ENCODE measurements at regions not wholly inside any gene's neighbourhood (a gene's known extent, or its start where the extent isn't known, plus 50 kb on each side); places are given as distances from the start of the nearest gene placed in this dataset.

GRCh38 chr12:75641031-75641780 is 129.8 kb upstream of the KRR1 start:
- FAIRE-seq: no peak
- ATAC-seq: peak; percentile 79 to 81; a peak in 5 of 6 replicates
- peak overlapping the region; percentile 26 to 77 for H3K27ac ChIP-seq
- H3K4me1 ChIP-seq: peaks cover 18% of the 10 kb centered on the region
- H3K9me3 ChIP-seq: no peaks in the 10 kb centered on the region
- DNase-seq (ENCODE audit: low read depth in 1 of 2, low spot score in 1 of 2): peak; percentile 46 to 66
- ChIA-PET POLR2A (interaction anchor here (0.7 kb wide), 1 partner anchor 102 kb away, joined by 4 read pairs; no protein-coding TSS in a partner anchor), CTCF (interaction anchor here (0.7 kb wide), 1 partner anchor 19 kb away, joined by 3 read pairs; no protein-coding TSS in a partner anchor)
- no peak overlapping the region for H3K4me3 ChIP-seq
- H3K4me2 ChIP-seq: peak overlapping the region; percentile 29
- 63% methylated on average over 4 of the region's 4 CpGs for WGBS (ENCODE audit: missing lambda C conversion rate)
- TF ChIP-seq TP53 (CRISPR knock-in tag; IDR thresholded peaks at IDR 0.05): no peak
- no peak for TF ChIP-seq FOSL2 (IDR thresholded peaks at IDR 0.05)
- peak; percentile 59 for TF ChIP-seq FOSL2 (CRISPR knock-in tag; IDR thresholded peaks at IDR 0.05)
- TF ChIP-seq NR3C1 (IDR thresholded peaks at IDR 0.05): no peak
- no peak for TF ChIP-seq RFX5 (IDR thresholded peaks at IDR 0.05)
- no peak for TF ChIP-seq SREBF2 (IDR thresholded peaks at IDR 0.05)

- ATAC-seq: no peak
- CTCF ChIA-PET: interaction anchor here (0.8 to 1.3 kb wide), 3 partner anchors 9 to 816 kb away, joined by 3 read pairs; no protein-coding TSS in a partner anchor
- no peak for FAIRE-seq
- 95% methylated on average over 7 of the region's 7 CpGs for WGBS (ENCODE audit: missing lambda C conversion rate)
- no peak for DNase-seq (ENCODE audit: low read depth in 1 of 2, low spot score in 1 of 2)
- Histone ChIP-seq H3K4me1 (peaks cover 36% of the 10 kb centered on the region), H3K4me3 (no peak overlapping the region), H3K9me3 (no peaks in the 10 kb centered on the region), H3K4me2 (no peak overlapping the region), H3K27ac (peak overlapping the region in 1 of 2 experiments; percentile 73; a peak in 3 of 6 replicates)
- TF ChIP-seq SMC3 (IDR thresholded peaks at IDR 0.05) (no peak), ZNF302 (CRISPR knock-in tag; IDR thresholded peaks at IDR 0.05) (no peak), NFE2L2 (conservative IDR thresholded peaks at IDR 0.05; ENCODE audit: low read length) (no peak), RCOR1 (IDR thresholded peaks at IDR 0.05; ENCODE audit: low read depth, low read length) (no peak), ZSCAN20 (CRISPR knock-in tag; IDR thresholded peaks at IDR 0.05) (no peak), HEYL (CRISPR knock-in tag; IDR thresholded peaks at IDR 0.05) (no peak), KDM5A (IDR thresholded peaks at IDR 0.05) (no peak), BCL3 (IDR thresholded peaks at IDR 0.05) (no peak), MYC (IDR thresholded peaks at IDR 0.05; ENCODE audit: borderline replicate concordance, low read length) (no peak), HOXB13 (CRISPR knock-in tag; IDR thresholded peaks at IDR 0.05; ENCODE audit: low read depth) (no peak), POLR2A (IDR thresholded peaks at IDR 0.05; ENCODE audit: low read length) (no peak), EP300 (IDR thresholded peaks at IDR 0.05) (no peak)
- POLR2A ChIA-PET: no interaction called here
These were observed 127.4 kb upstream of the KRR1 start for GRCh38 chr12:75638792-75639191.

GRCh38 chr12:75636607-75637006 is 125.2 kb upstream of the KRR1 start:
- Histone ChIP-seq H3K9me3 (no peaks in the 10 kb centered on the region), H3K27ac (peak overlapping the region; percentile 44 to 73; a peak in 5 of 6 replicates), H3K4me1 (peaks cover 34% of the 10 kb centered on the region), H3K4me3 (no peak overlapping the region), H3K4me2 (no peak overlapping the region)
- POLR2A ChIA-PET: no interaction called here
- ATAC-seq (no peak), DNase-seq (ENCODE audit: low read depth in 1 of 2, low spot score in 1 of 2) (no peak), FAIRE-seq (no peak)
- 95% methylated on average over 4 of the region's 4 CpGs for WGBS (ENCODE audit: missing lambda C conversion rate)
- TF ChIP-seq RCOR1 (IDR thresholded peaks at IDR 0.05; ENCODE audit: low read depth, low read length): no peak
- no peak for TF ChIP-seq USF2 (IDR thresholded peaks at IDR 0.05)
- no peak for TF ChIP-seq CTCF (IDR thresholded peaks at IDR 0.05)
- TF ChIP-seq NFE2L2 (conservative IDR thresholded peaks at IDR 0.05; ENCODE audit: low read length): no peak
- no peak for TF ChIP-seq ESRRA (IDR thresholded peaks at IDR 0.05; ENCODE audit: borderline replicate concordance, low read length)
- TF ChIP-seq RARB (CRISPR knock-in tag; IDR thresholded peaks at IDR 0.05): no peak
- CTCF ChIA-PET: no interaction called here
